ENCODE measurements at regions not wholly inside any gene's neighbourhood (a gene's known extent, or its start where the extent isn't known, plus 50 kb on each side); places are given as distances from the start of the nearest gene placed in this dataset.

- no peak for DNase-seq
These were observed 243.5 kb downstream of the CDH7 start for GRCh38 chr18:65994302-65994701.

- DNase-seq, result no peak
These were observed 240.3 kb downstream of the CDH7 start for GRCh38 chr18:65990944-65991708.

GRCh38 chr18:65990174-65990690, 239.4 kb downstream of the CDH7 start:
- no peak for DNase-seq

- no peak for DNase-seq
These were observed 238.2 kb downstream of the CDH7 start for GRCh38 chr18:65988972-65989371.

GRCh38 chr18:65988386-65988785, 237.6 kb downstream of the CDH7 start:
- DNase-seq, result no peak

- DNase-seq, result no peak
These were observed 232.9 kb downstream of the CDH7 start for GRCh38 chr18:65983750-65984149.

GRCh38 chr18:65975536-65975935, 224.7 kb downstream of the CDH7 start:
- DNase-seq, result no peak

GRCh38 chr18:65974758-65975157, 223.9 kb downstream of the CDH7 start:
- no peak for DNase-seq

GRCh38 chr18:65968239-65969004, 217.6 kb downstream of the CDH7 start:
- no peak for DNase-seq

GRCh38 chr18:65955747-65956146, 204.9 kb downstream of the CDH7 start:
- no peak for DNase-seq

- no peak for DNase-seq
These were observed 203.6 kb downstream of the CDH7 start for GRCh38 chr18:65954372-65954771.

- no peak for DNase-seq
These were observed 196.0 kb downstream of the CDH7 start for GRCh38 chr18:65946777-65947176.

- DNase-seq, result no peak
These were observed 192.5 kb downstream of the CDH7 start for GRCh38 chr18:65943268-65943667.

- DNase-seq, result no peak
These were observed 192.0 kb downstream of the CDH7 start for GRCh38 chr18:65942854-65943253.

- DNase-seq, result no peak
These were observed 191.3 kb downstream of the CDH7 start for GRCh38 chr18:65942104-65942503.

- DNase-seq, result no peak
These were observed 190.7 kb downstream of the CDH7 start for GRCh38 chr18:65941482-65941881.

Measured in DMS79 (cell line).